HG03139 (cell line): ENCODE measurements at regions not wholly inside any gene's neighbourhood (a gene's known extent, or its start where the extent isn't known, plus 50 kb on each side); places are given as distances from the start of the nearest gene placed in this dataset.

ENCODE experiments used
- ATAC-seq: cut with Tn5 transposase; IDR thresholded peaks from one replicate; pipeline ENCODE4 v1.9.1; 2021; ENCODE audit not compliant: unreplicated experiment

GRCh38 chr22:34129691-34130486 is 209.6 kb upstream of the LARGE1 start:
- no peak for ATAC-seq

GRCh38 chr22:34135749-34136148 is 215.5 kb upstream of the LARGE1 start:
- ATAC-seq = no peak

GRCh38 chr22:34150023-34150422 is 229.7 kb upstream of the LARGE1 start:
- ATAC-seq = no peak

GRCh38 chr22:34159491-34159890 is 239.2 kb upstream of the LARGE1 start:
- no peak for ATAC-seq

- ATAC-seq = no peak
Measured at GRCh38 chr22:34160141-34160783, 240.0 kb upstream of the LARGE1 start.

GRCh38 chr22:34161431-34162123 is 241.3 kb upstream of the LARGE1 start:
- no peak for ATAC-seq

GRCh38 chr22:34198976-34199375 is 278.7 kb upstream of the LARGE1 start:
- ATAC-seq = no peak

GRCh38 chr22:34210301-34210700 is 290.0 kb upstream of the LARGE1 start:
- ATAC-seq = no peak

- ATAC-seq = no peak
Measured at GRCh38 chr22:34214372-34214771, 294.1 kb upstream of the LARGE1 start.

GRCh38 chr22:34225278-34225677 is 305.0 kb upstream of the LARGE1 start:
- no peak for ATAC-seq

GRCh38 chr22:34236527-34236926 is 316.3 kb upstream of the LARGE1 start:
- ATAC-seq = no peak

- ATAC-seq = no peak
Measured at GRCh38 chr22:34239421-34239820, 319.1 kb upstream of the LARGE1 start.

GRCh38 chr22:34243023-34243422 is 322.7 kb upstream of the LARGE1 start:
- no peak for ATAC-seq

GRCh38 chr22:34255042-34255441 is 334.8 kb upstream of the LARGE1 start:
- no peak for ATAC-seq

- ATAC-seq = no peak
Measured at GRCh38 chr22:34278121-34278520, 357.8 kb upstream of the LARGE1 start.

GRCh38 chr22:34281738-34282137 is 361.5 kb upstream of the LARGE1 start:
- ATAC-seq = no peak

GRCh38 chr22:34283844-34284243 is 363.6 kb upstream of the LARGE1 start:
- no peak for ATAC-seq

GRCh38 chr22:34293324-34293723 is 373.0 kb upstream of the LARGE1 start:
- no peak for ATAC-seq

- ATAC-seq = no peak
Measured at GRCh38 chr22:34294476-34294875, 374.2 kb upstream of the LARGE1 start.

- no peak for ATAC-seq
Measured at GRCh38 chr22:34294986-34295385, 374.7 kb upstream of the LARGE1 start.

GRCh38 chr22:34296461-34296860 is 376.2 kb upstream of the LARGE1 start:
- no peak for ATAC-seq

- ATAC-seq = no peak
Measured at GRCh38 chr22:34297536-34298120, 377.4 kb upstream of the LARGE1 start.
